MM.1S (cell line): ENCODE measurements at regions not wholly inside any gene's neighbourhood (a gene's known extent, or its start where the extent isn't known, plus 50 kb on each side); places are given as distances from the start of the nearest gene placed in this dataset.

Experiments used
- DNase-seq: peaks from one replicate; pipeline ENCODE4 v3.0.0-alpha.2; 2015
- H2AFZ ChIP-seq: fragments of 300-600 bp; sonication (generic); 2 replicates; pipeline ENCODE4 v1.6.0; 2016; ENCODE audit warnings: antibody characterized with exemption, low read length
- H3F3A ChIP-seq: fragments of 300-600 bp; sonication (generic); 2 replicates; pipeline ENCODE4 v1.6.1; 2016; ENCODE audit warnings: mild to moderate bottlenecking, antibody characterized with exemption, low read length, moderate library complexity, mixed read lengths; ENCODE audit not compliant: insufficient read depth
- H3K27ac ChIP-seq: fragments of 300-600 bp; sonication (generic); 2 replicates; pipeline ENCODE4 v1.5.1; 2016; ENCODE audit warnings: mild to moderate bottlenecking, low read length
- H3K27me3 ChIP-seq: fragments of 300-600 bp; sonication (generic); replicated peaks from 2 replicates; pipeline ENCODE4 v1.6.0; 2016; ENCODE audit warnings: low read length; ENCODE audit not compliant: insufficient read depth
- H3K36me3 ChIP-seq: fragments of 300-600 bp; sonication (generic); replicated peaks from 2 replicates; pipeline ENCODE4 v1.6.1; 2016; ENCODE audit warnings: mild to moderate bottlenecking, low read length, mixed read lengths; ENCODE audit not compliant: insufficient read depth
- H3K4me1 ChIP-seq: fragments of 300-600 bp; sonication (generic); 2 replicates; pipeline ENCODE4 v1.6.1; 2016; ENCODE audit warnings: low read length, mixed read lengths
- H3K4me2 ChIP-seq: fragments of 300-600 bp; sonication (generic); 2 replicates; pipeline ENCODE4 v1.6.0; 2016; ENCODE audit warnings: low read depth, low read length
- H3K4me3 ChIP-seq: fragments of 300-600 bp; sonication (generic); 2 replicates; pipeline ENCODE4 v1.5.1; 2016; ENCODE audit warnings: low read length, mixed read lengths
- H3K79me2 ChIP-seq: fragments of 300-600 bp; sonication (generic); 2 replicates; pipeline ENCODE4 v1.6.1; 2016; ENCODE audit warnings: mixed run types, low read length, mixed read lengths
- H3K9ac ChIP-seq: fragments of 300-600 bp; sonication (generic); 2 replicates; pipeline ENCODE4 v1.6.1; 2016; ENCODE audit warnings: low read length, mixed read lengths
- H3K9me2 ChIP-seq: fragments of 300-600 bp; sonication (generic); replicated peaks from 2 replicates; pipeline ENCODE4 v1.6.1; 2016; ENCODE audit warnings: mild to moderate bottlenecking, low read length, mixed read lengths; ENCODE audit not compliant: insufficient read depth
- H3K9me3 ChIP-seq: fragments of 300-600 bp; sonication (generic); replicated peaks from 2 replicates; pipeline ENCODE4 v1.6.1; 2016; ENCODE audit warnings: mild to moderate bottlenecking, low read length, mixed read lengths; ENCODE audit not compliant: insufficient read depth
- H4K20me1 ChIP-seq: fragments of 300-600 bp; sonication (generic); 2 replicates; pipeline ENCODE4 v1.6.1; 2016; ENCODE audit warnings: mild to moderate bottlenecking, low read length, moderate library complexity, mixed read lengths; ENCODE audit not compliant: insufficient read depth
- CTCF ChIP-seq: fragments of 300-600 bp; sonication (generic); IDR thresholded peaks from 2 replicates; pipeline ENCODE4 v1.5.1; 2016; ENCODE audit warnings: antibody characterized with exemption, low read length, mixed read lengths
- EZH2 ChIP-seq: fragments of 300-600 bp; sonication (generic); optimal IDR thresholded peaks from 2 replicates; pipeline ENCODE3; 2017; ENCODE audit warnings: low read depth, mild to moderate bottlenecking, antibody characterized with exemption, low read length, mixed read lengths
- EZH2phosphoT487 ChIP-seq: fragments of 300-600 bp; sonication (generic); IDR thresholded peaks from 2 replicates; pipeline ENCODE4 v1.6.1; 2018; ENCODE audit warnings: antibody characterized with exemption, low read length

GRCh38 chr18:38933910-38934510 is 1368.4 kb upstream of the CELF4 start:
- Histone ChIP-seq H3K27ac (no peak overlapping the region), H3K4me1 (no peaks in the 10 kb centered on the region), H3K4me3 (no peak overlapping the region), H2AFZ (no peak overlapping the region), H3K9ac (no peak overlapping the region), H4K20me1 (no peaks in the 10 kb centered on the region), H3K9me3 (no peaks in the 10 kb centered on the region), H3K79me2 (no peaks in the 10 kb centered on the region), H3K27me3 (peaks cover 6% of the 10 kb centered on the region), H3K4me2 (no peak overlapping the region), H3K36me3 (no peaks in the 10 kb centered on the region), H3F3A (no peaks in the 10 kb centered on the region), H3K9me2 (no peaks in the 10 kb centered on the region)
- TF ChIP-seq CTCF (no peak), EZH2 (no peak)
- no peak for DNase-seq

DNA sequence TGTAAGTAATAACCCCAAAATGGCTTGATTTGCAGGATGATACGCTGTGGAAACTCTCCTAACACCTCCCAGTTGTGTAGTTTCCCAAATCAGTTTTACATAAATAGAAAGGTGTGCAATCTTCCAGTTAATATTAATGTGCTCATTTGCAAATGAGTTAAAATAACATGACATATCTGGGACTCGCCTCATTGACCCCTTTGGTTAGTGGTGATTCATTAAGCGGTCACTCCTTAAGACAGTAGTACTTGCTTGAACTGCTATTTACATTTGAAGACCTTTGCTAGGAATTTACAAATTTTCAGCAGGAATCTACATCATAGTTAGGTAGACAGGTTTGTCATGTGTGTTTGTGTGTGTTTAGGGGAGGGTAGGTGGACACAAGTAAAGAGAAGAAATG is 1367.7 kb upstream of the CELF4 start:
- TF ChIP-seq EZH2 (no peak), EZH2phosphoT487 (no peak), CTCF (no peak)
- Histone ChIP-seq H3K4me2 (no peak overlapping the region), H3K9ac (no peak overlapping the region), H4K20me1 (no peaks in the 10 kb centered on the region), H2AFZ (no peak overlapping the region), H3K36me3 (no peaks in the 10 kb centered on the region), H3K9me3 (no peaks in the 10 kb centered on the region), H3F3A (no peaks in the 10 kb centered on the region), H3K27me3 (no peaks in the 10 kb centered on the region), H3K27ac (no peak overlapping the region), H3K4me1 (no peaks in the 10 kb centered on the region), H3K79me2 (no peaks in the 10 kb centered on the region), H3K9me2 (no peaks in the 10 kb centered on the region), H3K4me3 (no peak overlapping the region)
- DNase-seq: no peak

- Histone ChIP-seq H3K27ac (no peak overlapping the region), H3K27me3 (no peaks in the 10 kb centered on the region), H3K9ac (no peak overlapping the region), H3K4me1 (no peaks in the 10 kb centered on the region), H3K36me3 (no peaks in the 10 kb centered on the region), H4K20me1 (no peaks in the 10 kb centered on the region), H3K79me2 (no peaks in the 10 kb centered on the region), H3K9me2 (no peaks in the 10 kb centered on the region), H3F3A (no peaks in the 10 kb centered on the region), H2AFZ (no peak overlapping the region), H3K9me3 (no peaks in the 10 kb centered on the region), H3K4me2 (no peak overlapping the region), H3K4me3 (no peak overlapping the region)
- no peak for DNase-seq
- no peak for TF ChIP-seq EZH2phosphoT487
These were observed 1367.2 kb upstream of the CELF4 start for GRCh38 chr18:38932752-38933151.

GRCh38 chr18:38931754-38932050 is 1366.1 kb upstream of the CELF4 start:
- TF ChIP-seq CTCF: no peak
- TF ChIP-seq EZH2phosphoT487: no peak
- TF ChIP-seq EZH2: no peak
- H2AFZ ChIP-seq: no peak overlapping the region

More at GRCh38 chr18:38931754-38932050, 1366.1 kb upstream of the CELF4 start:
- Histone ChIP-seq H3K79me2 (no peaks in the 10 kb centered on the region), H3K4me1 (no peaks in the 10 kb centered on the region), H3F3A (no peaks in the 10 kb centered on the region), H3K4me2 (no peak overlapping the region), H3K9ac (no peak overlapping the region), H3K4me3 (no peak overlapping the region), H3K36me3 (no peaks in the 10 kb centered on the region), H4K20me1 (no peaks in the 10 kb centered on the region), H3K27ac (no peak overlapping the region), H3K9me3 (no peaks in the 10 kb centered on the region), H3K27me3 (no peaks in the 10 kb centered on the region), H3K9me2 (no peaks in the 10 kb centered on the region)
- DNase-seq: no peak
